ENCODE measurements at regions not wholly inside any gene's neighbourhood (a gene's known extent, or its start where the extent isn't known, plus 50 kb on each side); places are given as distances from the start of the nearest gene placed in this dataset.

- TF ChIP-seq, protein P1, sequence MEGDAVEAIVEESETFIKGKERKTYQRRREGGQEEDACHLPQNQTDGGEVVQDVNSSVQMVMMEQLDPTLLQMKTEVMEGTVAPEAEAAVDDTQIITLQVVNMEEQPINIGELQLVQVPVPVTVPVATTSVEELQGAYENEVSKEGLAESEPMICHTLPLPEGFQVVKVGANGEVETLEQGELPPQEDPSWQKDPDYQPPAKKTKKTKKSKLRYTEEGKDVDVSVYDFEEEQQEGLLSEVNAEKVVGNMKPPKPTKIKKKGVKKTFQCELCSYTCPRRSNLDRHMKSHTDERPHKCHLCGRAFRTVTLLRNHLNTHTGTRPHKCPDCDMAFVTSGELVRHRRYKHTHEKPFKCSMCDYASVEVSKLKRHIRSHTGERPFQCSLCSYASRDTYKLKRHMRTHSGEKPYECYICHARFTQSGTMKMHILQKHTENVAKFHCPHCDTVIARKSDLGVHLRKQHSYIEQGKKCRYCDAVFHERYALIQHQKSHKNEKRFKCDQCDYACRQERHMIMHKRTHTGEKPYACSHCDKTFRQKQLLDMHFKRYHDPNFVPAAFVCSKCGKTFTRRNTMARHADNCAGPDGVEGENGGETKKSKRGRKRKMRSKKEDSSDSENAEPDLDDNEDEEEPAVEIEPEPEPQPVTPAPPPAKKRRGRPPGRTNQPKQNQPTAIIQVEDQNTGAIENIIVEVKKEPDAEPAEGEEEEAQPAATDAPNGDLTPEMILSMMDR (IDR thresholded peaks at IDR 0.05): no peak
- TF ChIP-seq POLR2A (IDR thresholded peaks at IDR 0.05): no peak
- TF ChIP-seq EP300 (IDR thresholded peaks at IDR 0.05): no peak
Observed at GRCh38 chr12:13918897-13919296, 62.5 kb downstream of the GRIN2B start.
